ENCODE measurements at regions not wholly inside any gene's neighbourhood (a gene's known extent, or its start where the extent isn't known, plus 50 kb on each side); places are given as distances from the start of the nearest gene placed in this dataset.
A peak's percentile ranks its signal among the peaks of the same experiment; 100 is the strongest.

DNA sequence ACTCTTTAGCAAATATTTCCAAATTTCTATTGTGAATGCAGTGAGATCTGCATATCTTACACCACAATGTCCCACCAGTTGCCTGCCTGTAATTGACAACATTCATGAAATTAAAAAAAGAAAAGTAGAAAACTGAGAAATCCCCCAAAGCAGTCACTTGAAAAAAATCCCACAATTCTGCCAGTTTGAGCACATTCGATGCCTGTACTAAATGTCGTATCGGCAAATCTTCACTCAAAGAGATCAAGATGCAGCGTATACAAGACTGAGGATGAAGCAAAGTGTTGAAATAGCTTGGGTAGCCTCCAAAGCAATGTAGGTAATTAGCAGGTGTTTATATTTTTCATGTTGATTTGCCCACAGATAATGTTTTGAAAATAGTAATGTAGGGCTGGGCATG is 186.7 kb upstream of the ZEB2 start:
- no peak for DNase-seq

DNA sequence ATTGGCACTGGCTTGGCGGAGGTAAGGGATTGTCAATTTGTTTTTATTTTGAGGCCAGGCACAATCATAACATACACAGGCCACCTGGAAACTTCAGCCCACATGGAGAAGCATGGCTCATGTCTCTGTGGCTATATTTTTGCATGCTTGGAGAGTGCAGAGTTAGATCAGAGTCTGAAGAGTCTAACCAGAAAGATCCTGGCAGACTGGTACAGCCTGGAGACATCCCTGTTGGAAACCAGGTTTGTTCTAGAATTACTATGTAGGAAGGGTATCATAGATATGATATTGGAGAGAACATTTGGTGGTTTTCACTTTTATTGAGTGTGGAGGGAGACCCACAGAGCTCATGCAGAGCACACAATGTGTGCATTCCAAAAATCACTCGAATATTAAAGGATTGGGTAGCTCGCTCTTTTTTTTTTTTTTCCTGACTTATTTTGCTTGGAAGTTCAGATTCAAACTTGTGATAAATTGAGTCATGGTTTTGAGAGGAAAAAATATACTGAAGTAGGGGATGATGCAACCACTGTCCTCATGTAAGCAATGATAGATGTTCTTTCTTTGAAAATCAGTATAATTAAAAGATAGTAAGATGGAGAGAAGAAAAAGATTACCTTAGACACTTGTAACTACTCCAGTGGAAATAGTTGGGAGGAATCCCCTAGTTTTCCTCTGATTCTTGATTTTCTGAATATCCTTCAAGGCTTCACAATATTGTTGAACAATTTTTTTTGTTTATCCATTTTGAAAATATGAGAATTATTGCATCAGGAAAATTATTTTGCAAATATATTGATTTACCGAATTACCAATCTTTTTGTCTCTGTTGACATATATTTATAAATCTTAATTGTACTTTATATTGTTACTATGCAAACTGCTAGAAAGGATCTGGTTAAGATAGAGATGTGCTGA is 185.7 kb upstream of the ZEB2 start:
- DNase-seq, result no peak

DNA sequence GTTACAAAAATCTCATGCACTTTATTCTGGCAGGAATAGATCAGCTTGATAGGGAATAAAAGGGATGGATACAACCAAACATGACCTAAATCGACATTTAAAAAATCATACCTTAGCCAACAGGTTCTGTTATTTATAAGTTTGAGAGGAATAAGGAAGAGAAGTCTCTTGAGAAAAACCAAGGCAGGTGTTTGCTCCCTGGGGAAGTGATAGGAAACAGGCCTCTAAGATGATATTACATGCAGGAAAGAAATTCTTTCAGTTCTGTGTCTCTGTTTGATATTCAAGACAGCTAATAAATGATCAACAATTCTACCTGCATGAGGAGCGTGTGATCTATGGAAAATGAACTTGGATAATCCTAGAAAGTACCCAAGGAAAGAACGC is 184.8 kb upstream of the ZEB2 start:
- DNase-seq, result peak; percentile 19

DNA sequence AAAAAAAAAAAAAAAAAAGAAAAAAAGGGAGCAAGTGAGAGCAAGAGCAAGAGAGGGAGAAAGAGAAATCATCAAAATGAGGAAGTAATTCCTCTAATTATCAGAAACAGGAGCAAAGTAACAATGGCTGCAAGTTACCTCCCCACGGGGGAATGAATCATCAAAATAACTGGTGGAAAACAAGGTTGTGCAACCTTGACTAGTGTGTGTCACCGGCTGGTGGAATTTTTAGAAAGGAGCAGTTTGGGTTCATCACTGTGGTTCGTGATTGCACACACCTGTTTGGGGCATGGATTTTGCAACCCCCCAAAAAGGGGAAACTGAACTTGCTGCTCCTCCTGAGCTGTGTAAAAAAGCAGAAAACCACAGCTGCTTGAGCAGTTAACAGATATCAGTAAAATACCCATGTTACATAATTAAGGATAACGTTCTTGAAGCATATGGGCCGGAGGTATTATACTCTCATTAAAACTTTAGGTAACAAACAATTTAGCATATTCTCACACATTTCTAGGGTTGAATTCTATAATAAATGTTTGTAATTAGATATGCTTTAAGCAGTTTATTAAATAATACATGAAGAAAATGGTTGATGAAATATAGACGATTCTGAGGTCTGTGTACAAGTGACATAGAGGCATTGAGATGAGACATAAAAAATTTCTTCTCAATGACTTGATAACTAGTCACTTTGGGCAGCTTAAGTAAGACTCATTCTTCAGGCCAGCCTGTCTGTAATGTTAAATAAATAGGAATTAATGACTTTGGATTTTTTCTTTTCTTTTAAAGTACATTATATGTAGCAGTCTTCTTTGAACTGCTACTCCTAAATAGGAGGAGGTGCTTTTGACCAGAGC is 184.2 kb upstream of the ZEB2 start:
- DNase-seq, result no peak

DNA sequence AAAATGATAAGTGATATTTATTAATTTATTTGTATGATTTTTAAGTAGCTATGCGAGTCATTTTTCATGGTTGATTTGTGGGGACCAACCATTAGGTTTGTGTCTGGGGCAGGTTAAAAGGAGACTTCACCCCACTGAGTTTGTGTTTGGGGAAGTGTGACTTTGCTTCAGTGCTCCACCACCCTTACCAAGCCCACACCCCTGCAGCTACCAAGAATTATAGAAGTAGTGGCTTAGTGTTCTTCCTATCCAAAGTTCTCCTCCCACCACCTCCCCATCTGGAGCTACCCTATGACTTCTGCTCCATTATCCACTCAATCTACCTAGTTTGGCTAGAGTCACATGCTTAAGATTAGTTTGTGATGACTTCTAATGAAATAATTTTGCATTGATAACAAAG is 182.1 kb upstream of the ZEB2 start:
- no peak for DNase-seq

DNA sequence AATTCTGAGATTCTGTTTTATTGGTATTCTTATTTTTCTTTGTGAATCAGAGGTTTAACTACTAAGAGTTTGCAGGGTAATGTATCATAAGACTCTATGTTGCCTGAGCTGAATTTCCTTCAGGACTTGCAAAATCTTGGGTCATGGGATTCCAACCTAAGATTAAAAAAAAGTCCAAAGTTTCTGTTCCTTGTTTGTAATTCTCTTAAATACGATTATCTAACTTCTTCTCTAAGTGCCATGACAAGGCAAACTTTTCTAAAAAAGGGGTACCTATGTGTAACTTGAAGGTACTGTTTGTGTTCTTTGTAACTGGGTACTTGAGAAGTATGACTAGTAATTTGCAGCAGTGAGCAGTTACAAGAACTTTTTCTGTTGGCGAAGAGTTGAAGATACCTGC is 181.3 kb upstream of the ZEB2 start:
- no peak for DNase-seq

DNA sequence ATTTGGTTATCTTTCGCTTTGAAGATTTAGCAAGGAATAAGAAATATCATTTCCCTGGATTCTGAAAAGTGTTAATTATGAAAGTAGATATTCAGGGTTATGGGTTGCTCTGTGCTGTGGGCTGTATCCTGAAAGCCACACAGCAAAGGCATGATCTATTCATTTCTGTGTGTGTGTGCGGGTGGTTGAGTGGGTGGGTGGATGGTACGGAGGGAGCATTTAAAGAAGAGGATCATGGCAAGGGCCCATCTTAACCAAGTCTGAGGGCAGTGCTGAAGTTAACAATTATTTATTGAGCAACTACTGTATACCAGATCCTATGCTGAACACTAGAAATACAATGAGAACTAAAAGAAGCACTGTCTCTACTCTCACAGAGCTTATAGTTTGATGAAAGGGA is 178.2 kb upstream of the ZEB2 start:
- DNase-seq, result no peak

DNA sequence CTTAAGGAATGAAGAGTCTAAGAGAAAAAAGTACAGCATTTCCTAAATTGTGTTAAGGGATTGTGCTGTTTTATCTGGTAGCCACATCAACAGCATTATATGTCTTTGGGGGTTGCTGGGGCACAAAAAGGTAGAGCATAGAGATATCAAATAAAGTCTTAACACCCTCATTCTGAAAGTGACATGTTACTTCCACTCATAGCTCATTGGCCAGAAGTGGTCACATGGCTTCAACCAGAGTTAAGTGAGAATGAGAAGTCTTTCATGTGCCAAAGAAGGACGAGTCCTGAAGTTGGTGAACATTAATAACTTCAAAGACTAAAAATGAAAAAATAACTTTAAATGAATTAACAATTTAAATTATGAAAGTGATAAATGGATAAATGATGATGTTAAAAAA is 175.7 kb upstream of the ZEB2 start:
- DNase-seq, result no peak

DNA sequence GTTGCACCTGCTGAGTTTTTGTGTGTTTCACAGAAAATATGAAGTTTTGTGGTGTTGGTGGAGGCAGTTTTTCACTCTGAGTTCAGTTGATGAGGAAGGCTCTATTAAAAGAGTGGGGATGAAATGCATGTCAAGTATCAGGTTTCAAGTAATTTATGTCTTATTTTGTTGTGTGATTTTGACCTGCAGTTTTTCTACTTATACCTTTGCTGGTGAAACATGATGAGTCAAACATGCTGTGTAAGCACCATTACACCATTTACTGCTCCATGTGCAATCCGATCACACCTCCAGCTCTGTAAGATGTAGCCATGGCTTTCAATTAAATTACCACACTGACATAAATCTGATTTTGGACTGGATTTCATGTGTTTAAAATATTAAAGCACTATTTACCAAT is 174.5 kb upstream of the ZEB2 start:
- peak; percentile 81 for DNase-seq

DNA sequence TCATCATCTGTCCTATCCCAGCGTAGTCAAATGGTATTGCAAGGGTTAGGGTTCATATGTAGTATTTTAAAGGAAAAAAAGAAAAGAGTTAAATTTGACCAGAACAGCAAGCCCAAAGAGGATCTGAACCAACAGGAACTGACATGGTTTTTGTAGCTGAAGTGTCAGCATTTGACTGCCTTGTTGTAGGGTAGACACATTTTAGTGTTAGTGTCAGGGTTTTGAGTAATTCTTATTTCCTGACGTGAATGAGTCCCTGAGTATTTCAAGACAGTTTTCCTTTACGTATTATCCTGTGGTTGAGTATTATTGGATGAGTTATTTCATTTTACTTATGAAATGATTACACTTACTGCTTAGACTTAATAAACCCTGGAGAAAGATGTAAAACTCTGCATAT is 173.3 kb upstream of the ZEB2 start:
- no peak for DNase-seq

DNA sequence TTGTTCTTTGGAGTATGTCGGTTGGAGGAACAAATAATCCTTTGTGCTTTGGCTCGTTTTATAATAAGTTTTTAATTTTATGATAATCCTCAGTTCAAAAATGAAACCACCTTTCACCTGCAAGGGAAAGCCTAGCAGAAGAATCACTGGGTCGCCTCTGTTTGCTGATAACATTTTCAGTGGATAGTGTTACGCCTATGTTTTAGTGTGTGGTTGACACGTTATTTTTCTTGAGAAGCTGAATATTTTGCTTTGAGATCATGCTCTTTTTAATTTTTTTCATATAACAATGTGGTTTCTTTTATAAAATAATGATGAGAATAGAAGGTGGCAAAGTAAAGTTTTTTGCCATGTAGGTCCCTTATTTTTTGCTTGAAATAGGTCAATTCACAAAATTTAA is 172.7 kb upstream of the ZEB2 start:
- no peak for DNase-seq

DNA sequence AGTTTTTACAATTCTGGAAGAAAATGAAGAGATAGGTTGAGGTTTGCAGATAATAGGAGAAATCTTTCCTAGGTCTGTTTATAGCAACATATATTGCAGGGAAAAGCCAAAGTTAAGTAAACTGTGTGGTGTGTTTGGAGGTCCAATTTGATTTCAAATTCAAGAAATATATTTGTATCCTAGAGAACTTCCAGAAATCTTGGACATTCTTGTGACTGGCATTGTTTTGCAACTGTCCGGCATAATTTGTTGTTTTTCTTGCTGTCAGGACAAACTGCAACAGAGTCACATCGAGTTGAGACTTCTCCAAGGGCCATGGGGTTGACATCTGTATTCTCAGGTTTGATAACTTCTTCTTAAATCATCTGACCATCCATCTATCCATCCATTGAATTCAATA is 170.9 kb upstream of the ZEB2 start:
- no peak for DNase-seq

DNA sequence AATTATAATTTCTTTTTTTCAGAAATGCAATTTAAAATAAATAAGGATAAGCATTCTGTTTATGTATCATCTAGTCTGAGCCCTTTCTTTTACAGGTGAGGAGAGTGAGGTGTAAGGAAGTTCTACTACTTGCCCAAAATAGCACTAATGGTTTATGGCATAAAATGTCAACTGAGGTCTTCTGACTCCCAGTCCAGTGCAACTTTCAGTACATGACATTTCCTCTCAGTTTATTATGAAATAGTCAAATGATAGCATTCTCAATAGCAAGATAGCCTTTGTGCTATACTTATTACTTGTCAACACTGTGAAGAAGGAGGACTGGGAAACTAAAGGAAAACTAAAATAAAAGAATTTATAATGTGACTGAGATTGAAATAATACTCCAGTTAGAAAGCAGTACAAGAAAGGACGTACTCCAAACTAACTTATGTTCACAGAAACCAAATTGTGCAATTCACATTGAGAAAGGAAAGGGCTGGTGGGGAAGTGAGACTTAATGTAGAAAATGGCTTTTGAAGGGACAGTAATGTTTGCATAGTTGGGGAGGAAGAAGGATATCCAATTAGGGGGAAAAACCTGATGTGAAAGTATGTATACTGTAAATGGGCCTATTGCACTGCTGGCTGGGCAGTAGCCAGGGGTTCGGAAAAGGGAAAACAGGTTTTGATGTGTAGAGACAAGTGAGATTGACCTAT is 166.7 kb upstream of the ZEB2 start:
- DNase-seq, result no peak

DNA sequence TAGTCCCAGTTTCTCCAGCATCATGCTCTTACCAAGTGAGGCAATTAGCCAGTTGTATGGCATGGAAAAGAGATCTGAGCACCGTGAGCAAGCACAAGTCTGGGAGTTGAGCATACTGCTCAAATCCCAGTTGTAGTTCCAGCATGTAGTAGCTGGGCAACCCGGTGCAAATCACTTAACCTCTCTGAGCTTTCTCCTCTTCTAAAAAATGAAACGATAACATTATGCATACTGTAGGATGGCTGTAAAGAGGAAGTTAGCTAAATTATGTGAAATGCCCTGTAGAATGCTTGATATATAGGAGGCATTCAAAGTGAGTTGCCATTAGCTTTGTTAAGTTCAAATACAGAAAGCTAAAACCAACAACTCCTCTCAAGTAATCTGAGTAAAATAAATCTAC is 164.0 kb upstream of the ZEB2 start:
- DNase-seq, result no peak

DNA sequence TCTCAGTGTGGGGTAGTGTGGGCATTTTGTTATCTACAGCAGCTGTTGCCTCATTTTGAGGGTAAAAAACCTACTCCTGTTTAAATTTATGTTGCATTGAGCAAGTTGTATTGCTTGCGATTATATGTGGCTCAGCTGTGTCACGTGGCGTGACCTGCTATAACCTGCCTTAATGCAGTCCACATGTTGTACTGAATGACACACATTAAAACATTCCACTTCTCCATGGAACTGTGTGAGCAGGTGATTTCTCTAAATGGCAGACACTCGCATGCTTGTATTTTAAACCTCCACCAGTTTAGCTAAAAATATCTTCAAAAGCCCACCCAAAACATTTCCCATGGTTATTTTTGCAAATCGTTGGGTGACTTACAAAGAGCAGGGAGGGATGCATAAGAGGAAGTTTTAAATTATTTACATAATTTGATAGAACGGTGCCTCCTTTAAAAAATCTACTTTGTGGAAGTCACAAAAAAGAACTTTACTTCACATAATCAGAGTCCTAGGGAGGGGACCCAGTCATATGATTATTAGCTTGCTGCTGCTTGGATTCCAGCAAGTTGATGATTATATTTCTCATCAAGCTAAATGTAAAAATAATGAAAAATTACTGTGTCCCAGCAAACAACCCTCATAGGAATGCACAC is 163.3 kb upstream of the ZEB2 start:
- no peak for DNase-seq

DNA sequence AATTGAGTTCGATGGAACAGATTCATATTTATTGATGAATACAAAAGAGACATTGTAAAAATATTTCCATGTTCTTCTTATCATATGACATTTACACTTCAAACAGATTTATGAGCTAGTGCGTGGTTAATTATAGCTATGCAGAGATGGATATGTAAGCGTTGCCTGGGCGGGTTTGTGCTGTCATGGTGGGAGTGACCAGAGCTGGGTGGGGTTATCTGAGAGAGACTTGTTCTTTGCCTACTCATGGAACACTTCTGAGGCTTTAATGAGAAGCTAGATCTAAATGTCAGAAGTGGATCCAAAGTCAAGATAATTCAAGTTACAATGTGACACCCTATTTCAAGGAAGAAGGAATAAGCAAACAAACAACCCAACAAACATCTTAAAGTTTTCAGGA is 162.3 kb upstream of the ZEB2 start:
- DNase-seq, result no peak

DNA sequence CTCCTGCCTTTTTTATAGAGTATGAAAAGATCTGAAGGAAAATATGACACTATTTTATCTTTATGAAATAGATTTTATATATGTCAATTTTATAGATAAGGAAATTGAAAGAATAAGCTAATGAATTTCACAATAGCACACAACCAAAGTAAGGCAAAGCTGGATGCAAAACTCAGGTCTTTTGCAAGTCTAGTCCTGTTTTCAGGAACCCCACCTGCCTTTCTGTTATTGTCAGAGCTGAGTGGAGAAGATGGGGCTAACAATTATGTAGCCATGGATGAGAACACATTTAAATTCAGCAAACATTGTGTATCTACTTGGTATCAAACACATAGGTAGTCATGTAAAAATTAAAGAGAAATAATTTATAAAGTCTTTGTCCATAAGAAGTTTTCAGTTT is 161.5 kb upstream of the ZEB2 start:
- no peak for DNase-seq

DNA sequence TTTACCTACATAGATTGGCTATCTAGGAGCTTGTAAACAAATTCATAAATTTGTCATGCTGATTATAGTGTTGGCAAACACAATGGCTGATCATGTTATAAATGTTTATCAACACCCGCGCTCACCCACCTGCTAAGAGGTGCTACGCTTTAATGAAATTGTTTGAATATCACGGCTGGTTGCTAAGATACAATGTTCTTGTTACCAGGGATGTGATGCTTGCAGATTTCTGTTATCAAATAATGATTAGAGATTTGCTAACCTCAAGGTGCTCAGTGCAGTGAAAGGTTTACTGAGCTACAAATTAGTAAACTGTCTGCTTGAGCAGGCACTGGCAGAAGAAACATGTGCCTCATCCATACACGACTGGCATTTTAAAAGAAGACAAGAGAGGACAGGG is 160.0 kb upstream of the ZEB2 start:
- DNase-seq, result no peak

DNA sequence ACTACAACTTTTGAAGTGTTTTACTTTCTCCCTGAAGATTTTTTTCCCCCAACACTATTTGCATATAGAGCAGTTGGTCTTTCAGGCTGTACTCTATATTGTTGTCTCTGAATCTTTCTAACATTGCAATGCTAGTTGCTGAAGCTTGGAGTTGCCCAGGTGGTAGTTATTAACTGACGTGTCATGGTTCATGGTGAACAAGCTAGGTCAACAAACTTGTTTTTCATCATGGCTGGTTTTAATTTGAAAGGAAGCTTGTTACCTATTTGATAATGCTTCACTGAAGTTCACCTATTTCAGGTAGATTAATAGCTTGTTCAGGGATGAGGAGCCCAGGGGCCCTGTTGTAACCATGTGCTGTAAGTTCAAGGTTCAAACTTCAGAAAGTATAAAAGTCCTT is 158.8 kb upstream of the ZEB2 start:
- peak; percentile 14 for DNase-seq

DNA sequence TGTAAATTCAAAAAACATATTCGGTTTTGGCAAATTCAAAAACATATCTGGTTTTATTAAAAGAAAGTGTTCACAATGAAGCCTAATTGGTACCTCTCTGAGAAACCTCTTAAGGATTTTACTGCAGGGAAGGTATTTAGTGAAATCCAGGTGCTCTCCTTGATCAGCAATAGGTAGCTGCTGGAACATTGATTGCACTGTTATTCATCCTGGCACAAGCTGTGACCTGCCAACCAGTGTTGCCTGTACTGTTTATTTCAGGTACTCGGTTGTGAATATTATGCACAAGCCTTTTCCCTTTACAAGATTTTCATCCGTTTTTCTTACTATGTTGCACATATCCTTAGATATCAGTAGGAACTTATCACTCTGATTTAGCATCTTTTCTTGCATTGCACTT is 155.8 kb upstream of the ZEB2 start:
- no peak for DNase-seq

DNA sequence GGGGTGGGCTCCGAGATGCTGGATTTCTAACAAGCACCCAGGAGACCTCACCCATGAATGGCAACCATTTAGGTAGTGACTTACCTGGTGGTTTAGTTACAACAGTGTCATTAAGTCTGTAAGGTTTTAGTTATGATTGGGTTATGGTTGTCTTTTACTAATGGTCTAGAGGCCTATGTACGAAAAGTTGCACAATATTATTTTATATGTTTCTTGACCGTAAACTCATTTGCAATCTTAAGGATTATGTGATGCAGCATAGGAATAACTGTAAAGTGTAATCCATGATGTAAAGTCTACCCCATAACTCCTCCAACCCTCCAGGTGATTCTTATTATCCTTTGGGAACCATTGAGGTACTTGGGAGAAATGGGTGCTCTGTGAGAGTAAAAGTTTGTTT is 155.4 kb upstream of the ZEB2 start:
- no peak for DNase-seq

DNA sequence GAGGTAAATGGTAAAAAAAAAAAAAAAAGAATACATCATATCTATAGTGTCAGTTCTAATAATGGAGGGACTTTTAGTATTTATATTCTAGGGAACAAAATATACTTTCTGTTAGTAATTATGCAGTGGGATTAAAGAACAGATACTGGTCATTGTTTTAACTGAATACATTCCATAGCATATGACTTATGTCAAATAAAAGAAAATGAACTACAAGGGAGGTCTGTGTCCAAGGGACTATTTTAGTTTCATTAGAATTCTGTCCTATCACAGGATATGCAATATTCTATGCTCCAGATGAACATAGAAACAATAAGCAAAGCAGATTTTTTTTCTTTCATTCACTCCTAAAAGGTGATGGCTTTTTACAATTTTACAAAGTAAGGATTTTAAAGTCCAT is 154.2 kb upstream of the ZEB2 start:
- DNase-seq, result no peak

DNA sequence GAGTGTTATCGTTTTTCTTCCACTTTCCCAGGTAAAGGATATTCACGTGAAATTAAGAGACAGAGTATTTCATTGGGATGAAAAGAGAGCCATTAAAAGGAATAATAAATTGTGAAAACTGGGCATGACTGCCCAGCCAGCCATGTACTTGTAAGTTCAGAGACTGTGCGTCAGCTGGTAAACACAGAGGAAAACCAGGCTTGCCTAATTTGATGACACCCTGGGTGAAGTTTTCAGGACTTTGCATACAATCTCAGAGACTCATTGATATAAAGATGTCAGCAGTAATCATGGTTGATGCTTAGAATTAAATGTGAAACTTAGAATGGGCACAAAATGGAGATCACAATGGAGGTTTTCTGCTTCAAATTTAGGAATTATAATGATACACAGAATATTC is 153.5 kb upstream of the ZEB2 start:
- no peak for DNase-seq

Data from NCI-H2171 treated with DMSO at 0.1 percent for 48 hours (cell line).